ENCODE measurements at regions not wholly inside any gene's neighbourhood (a gene's known extent, or its start where the extent isn't known, plus 50 kb on each side); places are given as distances from the start of the nearest gene placed in this dataset.

GRCh38 chr12:74454109-74454508 is 83.5 kb upstream of the ATXN7L3B start:
- intact Hi-C loops (cut with DNase I) = no loop called here
- H3K4me1 ChIP-seq = no peaks in the 10 kb centered on the region
- WGBS (ENCODE audit: insufficient coverage, low coverage, low lambda C conversion rate, missing lambda C conversion rate) = no CpG with 5 or more reads among the region's 1 CpG
- DNase-seq (no peak), ATAC-seq (no peak)
- no peaks in the 10 kb centered on the region for H3K9me3 ChIP-seq
- TF ChIP-seq, protein P1, sequence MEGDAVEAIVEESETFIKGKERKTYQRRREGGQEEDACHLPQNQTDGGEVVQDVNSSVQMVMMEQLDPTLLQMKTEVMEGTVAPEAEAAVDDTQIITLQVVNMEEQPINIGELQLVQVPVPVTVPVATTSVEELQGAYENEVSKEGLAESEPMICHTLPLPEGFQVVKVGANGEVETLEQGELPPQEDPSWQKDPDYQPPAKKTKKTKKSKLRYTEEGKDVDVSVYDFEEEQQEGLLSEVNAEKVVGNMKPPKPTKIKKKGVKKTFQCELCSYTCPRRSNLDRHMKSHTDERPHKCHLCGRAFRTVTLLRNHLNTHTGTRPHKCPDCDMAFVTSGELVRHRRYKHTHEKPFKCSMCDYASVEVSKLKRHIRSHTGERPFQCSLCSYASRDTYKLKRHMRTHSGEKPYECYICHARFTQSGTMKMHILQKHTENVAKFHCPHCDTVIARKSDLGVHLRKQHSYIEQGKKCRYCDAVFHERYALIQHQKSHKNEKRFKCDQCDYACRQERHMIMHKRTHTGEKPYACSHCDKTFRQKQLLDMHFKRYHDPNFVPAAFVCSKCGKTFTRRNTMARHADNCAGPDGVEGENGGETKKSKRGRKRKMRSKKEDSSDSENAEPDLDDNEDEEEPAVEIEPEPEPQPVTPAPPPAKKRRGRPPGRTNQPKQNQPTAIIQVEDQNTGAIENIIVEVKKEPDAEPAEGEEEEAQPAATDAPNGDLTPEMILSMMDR (IDR thresholded peaks at IDR 0.05) = no peak
- H3K36me3 ChIP-seq = no peaks in the 10 kb centered on the region
- no peak overlapping the region for H3K4me3 ChIP-seq
- H3K27ac ChIP-seq = no peak overlapping the region
- no peaks in the 10 kb centered on the region for H3K27me3 ChIP-seq

- intact Hi-C loops (cut with DNase I) = no loop called here
- TF ChIP-seq, protein P1 (IDR thresholded peaks at IDR 0.05) = no peak
- no peak for TF ChIP-seq POLR2A (IDR thresholded peaks at IDR 0.05)
- WGBS (ENCODE audit: insufficient coverage, low coverage, low lambda C conversion rate, missing lambda C conversion rate) = 78% methylated on average over 3 of the region's 3 CpGs
- Histone ChIP-seq H3K27ac (no peak overlapping the region), H3K27me3 (no peaks in the 10 kb centered on the region), H3K36me3 (no peaks in the 10 kb centered on the region), H3K4me1 (no peaks in the 10 kb centered on the region), H3K4me3 (no peak overlapping the region), H3K9me3 (no peaks in the 10 kb centered on the region)
- no peak for ATAC-seq
- no peak for DNase-seq
Measured at GRCh38 chr12:74455429-74455828, 82.2 kb upstream of the ATXN7L3B start.

DNA sequence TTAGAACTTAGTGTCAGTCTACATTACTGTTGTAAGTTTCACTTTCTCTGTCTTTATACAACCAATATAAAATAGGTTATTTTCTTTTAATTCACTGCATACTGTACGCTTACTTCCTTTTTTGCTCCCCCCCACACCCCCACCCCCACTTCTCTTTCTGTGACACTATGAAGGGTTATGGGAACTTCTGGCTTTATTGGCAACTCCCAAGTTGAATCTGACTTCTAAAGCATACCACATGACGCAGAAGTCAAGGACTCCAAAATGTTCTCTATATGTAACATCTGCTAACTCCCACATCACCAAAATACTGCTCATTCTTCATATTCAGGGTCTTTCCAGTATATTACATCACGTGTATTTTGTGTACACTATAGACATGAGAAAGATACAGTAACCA is 81.2 kb upstream of the ATXN7L3B start:
- no peak for DNase-seq
- TF ChIP-seq POLR2A (IDR thresholded peaks at IDR 0.05) = no peak
- TF ChIP-seq, protein P1 (IDR thresholded peaks at IDR 0.05) = no peak

DNA sequence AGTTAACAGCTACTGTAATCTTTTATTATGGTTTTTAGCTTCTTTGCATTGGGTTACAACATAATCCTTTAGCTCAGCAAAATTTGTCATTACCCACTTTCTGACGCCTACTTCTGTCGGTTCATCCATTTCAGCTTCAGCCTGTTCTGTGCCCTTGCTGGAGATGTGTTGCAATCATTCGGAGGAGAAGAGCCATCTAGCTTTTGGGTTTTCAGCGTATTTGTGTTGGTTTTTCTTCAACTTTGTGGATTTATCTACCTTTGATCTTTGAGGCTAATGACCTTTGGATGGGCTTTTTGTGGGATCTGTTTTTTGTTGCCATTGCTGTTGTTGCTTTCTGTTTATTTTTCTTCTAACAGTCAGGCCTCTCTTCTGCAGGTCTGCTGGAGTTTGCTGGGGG is 69.2 kb upstream of the ATXN7L3B start:
- H3K36me3 ChIP-seq = no peaks in the 10 kb centered on the region
- no peak overlapping the region for H3K4me3 ChIP-seq
- H3K9me3 ChIP-seq = no peaks in the 10 kb centered on the region
- no peaks in the 10 kb centered on the region for H3K27me3 ChIP-seq
- intact Hi-C loops (cut with DNase I) = no loop called here
- no peak overlapping the region for H3K27ac ChIP-seq
- peak; percentile 39 to 94 (median 74) for ATAC-seq
- 24% methylated on average over 4 of the region's 4 CpGs for WGBS (ENCODE audit: insufficient coverage, low coverage, low lambda C conversion rate, missing lambda C conversion rate)
- DNase-seq = no peak
- no peak for TF ChIP-seq POLR2A (IDR thresholded peaks at IDR 0.05)
- TF ChIP-seq, protein P1 (IDR thresholded peaks at IDR 0.05) = no peak
- peaks cover 0 to 15% (median 0%) of the 10 kb centered on the region in 4 donors for H3K4me1 ChIP-seq

More for the DNA sequence above, 81.2 kb upstream of the ATXN7L3B start:
- Histone ChIP-seq H3K4me1 (no peaks in the 10 kb centered on the region), H3K4me3 (no peak overlapping the region), H3K9me3 (no peaks in the 10 kb centered on the region), H3K27ac (no peak overlapping the region), H3K36me3 (no peaks in the 10 kb centered on the region), H3K27me3 (no peaks in the 10 kb centered on the region)
- ATAC-seq = no peak
- intact Hi-C loops (cut with DNase I) = no loop called here
- 64% methylated on average over 3 of the region's 3 CpGs for WGBS (ENCODE audit: insufficient coverage, low coverage, low lambda C conversion rate, missing lambda C conversion rate)

GRCh38 chr12:74476234-74476633 is 61.4 kb upstream of the ATXN7L3B start:
- peaks cover 0 to 5% (median 0%) of the 10 kb centered on the region in 4 donors for H3K4me1 ChIP-seq
- no peaks in the 10 kb centered on the region for H3K27me3 ChIP-seq
- no peak for TF ChIP-seq POLR2A (IDR thresholded peaks at IDR 0.05)
- TF ChIP-seq, protein P1 (IDR thresholded peaks at IDR 0.05) = no peak
- H3K27ac ChIP-seq = no peak overlapping the region
- DNase-seq (no peak), ATAC-seq (peak; percentile 55 to 86 (median 74))
- no peaks in the 10 kb centered on the region for H3K9me3 ChIP-seq
- H3K36me3 ChIP-seq = no peaks in the 10 kb centered on the region
- no peak overlapping the region for H3K4me3 ChIP-seq
- WGBS (ENCODE audit: insufficient coverage, low coverage, low lambda C conversion rate, missing lambda C conversion rate) = 17% methylated on average over 1 of the region's 1 CpG
- intact Hi-C loops (cut with DNase I) = no loop called here
